ENCODE measurements at regions not wholly inside any gene's neighbourhood (a gene's known extent, or its start where the extent isn't known, plus 50 kb on each side); places are given as distances from the start of the nearest gene placed in this dataset.

GRCh38 chr13:108142702-108143436 is 72.5 kb downstream of the LIG4 start:
- H4K8ac ChIP-seq (ENCODE audit: low read length) = no peak overlapping the region
- H2AFZ ChIP-seq (ENCODE audit: low read depth, low read length) = no peak overlapping the region
- no peaks in the 10 kb centered on the region for H3K36me3 ChIP-seq (ENCODE audit: control insufficient read depth in 1 of 2, insufficient read depth in 2 of 2, low read depth in 1 of 2, low read length in 2 of 2)
- no peak overlapping the region for H3K9ac ChIP-seq (ENCODE audit: low read length)
- H3K27me3 ChIP-seq (ENCODE audit: control insufficient read depth in 1 of 2, insufficient read depth in 1 of 2, low read length in 2 of 2) = peaks cover 0 to 4% of the 10 kb centered on the region in 2 experiments
- H2BK12ac ChIP-seq (ENCODE audit: low read length in 2 of 2) = no peak overlapping the region
- no peak overlapping the region for H3K27ac ChIP-seq (ENCODE audit: low read length, poor library complexity, severe bottlenecking)
- H3K4ac ChIP-seq (ENCODE audit: low read depth in 1 of 2, low read length in 2 of 2) = no peak overlapping the region
- no peak overlapping the region for H3K4me2 ChIP-seq (ENCODE audit: low read length, poor library complexity, severe bottlenecking)
- H4K91ac ChIP-seq (ENCODE audit: low read length) = no peak overlapping the region
- H3K9me3 ChIP-seq (ENCODE audit: control insufficient read depth, low read length) = no peaks in the 10 kb centered on the region
- no peaks in the 10 kb centered on the region for H3K79me1 ChIP-seq (replicated peaks; ENCODE audit: low read length, poor library complexity, severe bottlenecking)
- no peak overlapping the region for H2BK5ac ChIP-seq (ENCODE audit: low read depth, low read length, poor library complexity, severe bottlenecking)
- WGBS = 40% methylated on average over 2 of the region's 4 CpGs
- H2AK5ac ChIP-seq (ENCODE audit: low read length, severe bottlenecking) = no peak overlapping the region
- no peak overlapping the region for H3K4me3 ChIP-seq (ENCODE audit: insufficient read depth in 1 of 2, low read depth in 1 of 2, low read length in 2 of 2)
- H2BK120ac ChIP-seq (ENCODE audit: low read depth, low read length) = no peak overlapping the region
- H3K23ac ChIP-seq (ENCODE audit: low read length in 2 of 2) = no peak overlapping the region
- no peak for DNase-seq
- no peak overlapping the region for H2BK15ac ChIP-seq (ENCODE audit: low read depth, poor library complexity, severe bottlenecking)
- H3K18ac ChIP-seq (ENCODE audit: low read depth in 1 of 2, low read length in 2 of 2) = no peak overlapping the region
- no peaks in the 10 kb centered on the region for H3K4me1 ChIP-seq (ENCODE audit: control insufficient read depth, insufficient read depth, low read depth, low read length)
- no peak overlapping the region for H3K14ac ChIP-seq (ENCODE audit: low read length in 2 of 2)

DNA sequence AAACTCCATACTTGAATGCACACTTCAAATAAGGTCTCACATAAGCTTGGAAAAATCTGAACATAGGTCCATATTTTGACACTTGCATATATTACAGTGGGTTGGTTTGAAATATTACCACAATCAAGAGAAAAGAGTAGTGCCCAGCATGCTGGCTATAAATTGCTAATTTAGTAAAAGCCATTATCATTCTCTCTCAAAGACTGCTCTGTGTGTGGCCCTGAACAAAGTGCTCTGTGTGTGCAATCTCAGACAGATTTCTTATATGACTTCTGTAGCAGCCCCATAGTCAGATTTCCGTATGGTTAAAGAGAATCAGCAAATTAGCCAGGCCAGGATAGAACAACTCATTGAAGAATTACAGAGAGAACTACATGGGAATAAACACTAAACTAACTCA is 78.2 kb downstream of the LIG4 start:
- no peak overlapping the region for H2BK120ac ChIP-seq (ENCODE audit: low read depth, low read length)
- no peak overlapping the region for H3K4ac ChIP-seq (ENCODE audit: low read depth in 1 of 2, low read length in 2 of 2)
- no peak for DNase-seq
- 100% methylated on average over 1 of the region's 1 CpG for WGBS
- no peaks in the 10 kb centered on the region for H3K27me3 ChIP-seq (ENCODE audit: control insufficient read depth in 1 of 2, insufficient read depth in 1 of 2, low read length in 2 of 2)
- no peaks in the 10 kb centered on the region for H3K36me3 ChIP-seq (ENCODE audit: control insufficient read depth in 1 of 2, insufficient read depth in 2 of 2, low read depth in 1 of 2, low read length in 2 of 2)
- no peak overlapping the region for H2BK12ac ChIP-seq (ENCODE audit: low read length in 2 of 2)
- H3K9ac ChIP-seq (ENCODE audit: low read length) = no peak overlapping the region
- H2BK15ac ChIP-seq (ENCODE audit: low read depth, poor library complexity, severe bottlenecking) = no peak overlapping the region
- H2BK5ac ChIP-seq (ENCODE audit: low read depth, low read length, poor library complexity, severe bottlenecking) = no peak overlapping the region
- no peak overlapping the region for H4K8ac ChIP-seq (ENCODE audit: low read length)
- H3K4me2 ChIP-seq (ENCODE audit: low read length, poor library complexity, severe bottlenecking) = no peak overlapping the region
- H2AFZ ChIP-seq (ENCODE audit: low read depth, low read length) = no peak overlapping the region
- H2AK5ac ChIP-seq (ENCODE audit: low read length, severe bottlenecking) = no peak overlapping the region
- no peaks in the 10 kb centered on the region for H3K4me1 ChIP-seq (ENCODE audit: control insufficient read depth, insufficient read depth, low read depth, low read length)
- H3K14ac ChIP-seq (ENCODE audit: low read length in 2 of 2) = no peak overlapping the region
- H3K27ac ChIP-seq (ENCODE audit: low read length, poor library complexity, severe bottlenecking) = no peak overlapping the region
- H3K18ac ChIP-seq (ENCODE audit: low read depth in 1 of 2, low read length in 2 of 2) = no peak overlapping the region
- H3K23ac ChIP-seq (ENCODE audit: low read length in 2 of 2) = no peak overlapping the region
- no peaks in the 10 kb centered on the region for H3K9me3 ChIP-seq (ENCODE audit: control insufficient read depth, low read length)
- no peaks in the 10 kb centered on the region for H3K79me1 ChIP-seq (replicated peaks; ENCODE audit: low read length, poor library complexity, severe bottlenecking)
- H4K91ac ChIP-seq (ENCODE audit: low read length) = no peak overlapping the region
- H3K4me3 ChIP-seq (ENCODE audit: insufficient read depth in 1 of 2, low read depth in 1 of 2, low read length in 2 of 2) = no peak overlapping the region

DNA sequence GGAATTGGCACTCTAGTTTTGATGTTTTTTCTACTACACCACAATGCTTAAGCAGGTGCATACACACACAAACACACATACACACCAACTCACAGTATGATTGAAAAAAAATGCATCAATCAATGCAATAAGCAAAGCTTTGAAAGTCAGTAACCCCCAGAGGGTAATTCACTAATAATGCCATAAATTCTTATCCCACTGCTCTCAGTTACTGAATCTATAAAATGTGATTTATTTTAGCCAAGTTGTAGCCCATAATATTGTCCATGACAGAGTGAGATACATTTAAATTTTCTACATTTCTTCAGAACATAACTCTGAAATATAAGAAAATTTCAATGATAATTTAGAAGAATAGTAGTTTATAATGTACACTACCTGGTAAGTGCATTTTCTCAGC is 87.9 kb downstream of the LIG4 start:
- H2BK5ac ChIP-seq (ENCODE audit: low read depth, low read length, poor library complexity, severe bottlenecking) = no peak overlapping the region
- H3K14ac ChIP-seq (ENCODE audit: low read length in 2 of 2) = no peak overlapping the region
- H3K4me1 ChIP-seq (ENCODE audit: control insufficient read depth, insufficient read depth, low read depth, low read length) = no peaks in the 10 kb centered on the region
- no peak overlapping the region for H4K8ac ChIP-seq (ENCODE audit: low read length)
- no peak overlapping the region for H3K4me3 ChIP-seq (ENCODE audit: insufficient read depth in 1 of 2, low read depth in 1 of 2, low read length in 2 of 2)
- H2BK120ac ChIP-seq (ENCODE audit: low read depth, low read length) = no peak overlapping the region
- H3K36me3 ChIP-seq (ENCODE audit: control insufficient read depth in 1 of 2, insufficient read depth in 2 of 2, low read depth in 1 of 2, low read length in 2 of 2) = no peaks in the 10 kb centered on the region
- H3K9ac ChIP-seq (ENCODE audit: low read length) = no peak overlapping the region
- H3K18ac ChIP-seq (ENCODE audit: low read depth in 1 of 2, low read length in 2 of 2) = no peak overlapping the region
- DNase-seq = no peak
- H2BK12ac ChIP-seq (ENCODE audit: low read length in 2 of 2) = no peak overlapping the region
- H4K91ac ChIP-seq (ENCODE audit: low read length) = no peak overlapping the region
- H3K23ac ChIP-seq (ENCODE audit: low read length in 2 of 2) = no peak overlapping the region
- H3K27ac ChIP-seq (ENCODE audit: low read length, poor library complexity, severe bottlenecking) = no peak overlapping the region
- H3K4ac ChIP-seq (ENCODE audit: low read depth in 1 of 2, low read length in 2 of 2) = no peak overlapping the region
- no peak overlapping the region for H2BK15ac ChIP-seq (ENCODE audit: low read depth, poor library complexity, severe bottlenecking)
- no peaks in the 10 kb centered on the region for H3K27me3 ChIP-seq (ENCODE audit: control insufficient read depth in 1 of 2, insufficient read depth in 1 of 2, low read length in 2 of 2)
- no peaks in the 10 kb centered on the region for H3K9me3 ChIP-seq (ENCODE audit: control insufficient read depth, low read length)
- no peak overlapping the region for H2AK5ac ChIP-seq (ENCODE audit: low read length, severe bottlenecking)
- no peak overlapping the region for H3K4me2 ChIP-seq (ENCODE audit: low read length, poor library complexity, severe bottlenecking)
- H2AFZ ChIP-seq (ENCODE audit: low read depth, low read length) = no peak overlapping the region
- H3K79me1 ChIP-seq (replicated peaks; ENCODE audit: low read length, poor library complexity, severe bottlenecking) = no peaks in the 10 kb centered on the region

DNA sequence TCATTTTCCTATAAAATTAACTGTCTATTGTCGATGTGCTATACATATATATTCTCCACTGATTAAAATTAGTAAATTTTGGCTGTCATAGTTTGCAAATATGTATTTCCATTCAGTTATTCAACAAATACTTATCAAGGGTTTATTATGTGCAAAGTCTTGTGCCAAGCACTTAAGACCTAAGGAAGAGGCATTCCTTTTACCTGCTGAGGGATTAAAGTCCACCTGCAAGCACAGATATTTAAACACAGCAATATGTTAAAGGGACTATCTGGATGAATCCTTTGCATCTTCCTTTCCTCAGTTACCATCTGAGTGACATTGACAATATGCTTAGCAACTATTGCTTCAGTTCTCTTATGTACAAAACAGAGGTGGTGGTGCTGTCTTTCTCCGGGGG is 89.3 kb downstream of the LIG4 start:
- no peak overlapping the region for H2BK5ac ChIP-seq (ENCODE audit: low read depth, low read length, poor library complexity, severe bottlenecking)
- no peaks in the 10 kb centered on the region for H3K36me3 ChIP-seq (ENCODE audit: control insufficient read depth in 1 of 2, insufficient read depth in 2 of 2, low read depth in 1 of 2, low read length in 2 of 2)
- H4K91ac ChIP-seq (ENCODE audit: low read length) = no peak overlapping the region
- no peaks in the 10 kb centered on the region for H3K4me1 ChIP-seq (ENCODE audit: control insufficient read depth, insufficient read depth, low read depth, low read length)
- no peak overlapping the region for H2BK15ac ChIP-seq (ENCODE audit: low read depth, poor library complexity, severe bottlenecking)
- no peak overlapping the region for H3K9ac ChIP-seq (ENCODE audit: low read length)
- H4K8ac ChIP-seq (ENCODE audit: low read length) = no peak overlapping the region
- no peak overlapping the region for H3K18ac ChIP-seq (ENCODE audit: low read depth in 1 of 2, low read length in 2 of 2)
- no peaks in the 10 kb centered on the region for H3K79me1 ChIP-seq (replicated peaks; ENCODE audit: low read length, poor library complexity, severe bottlenecking)
- no peak overlapping the region for H3K4me2 ChIP-seq (ENCODE audit: low read length, poor library complexity, severe bottlenecking)
- H2BK120ac ChIP-seq (ENCODE audit: low read depth, low read length) = no peak overlapping the region
- H3K27me3 ChIP-seq (ENCODE audit: control insufficient read depth in 1 of 2, insufficient read depth in 1 of 2, low read length in 2 of 2) = no peaks in the 10 kb centered on the region
- H3K4me3 ChIP-seq (ENCODE audit: insufficient read depth in 1 of 2, low read depth in 1 of 2, low read length in 2 of 2) = no peak overlapping the region
- H3K9me3 ChIP-seq (ENCODE audit: control insufficient read depth, low read length) = no peaks in the 10 kb centered on the region
- H3K23ac ChIP-seq (ENCODE audit: low read length in 2 of 2) = no peak overlapping the region
- no peak overlapping the region for H3K4ac ChIP-seq (ENCODE audit: low read depth in 1 of 2, low read length in 2 of 2)
- no peak overlapping the region for H2BK12ac ChIP-seq (ENCODE audit: low read length in 2 of 2)
- DNase-seq = no peak
- 88% methylated on average over 1 of the region's 2 CpGs for WGBS
- H3K27ac ChIP-seq (ENCODE audit: low read length, poor library complexity, severe bottlenecking) = no peak overlapping the region
- no peak overlapping the region for H3K14ac ChIP-seq (ENCODE audit: low read length in 2 of 2)
- no peak overlapping the region for H2AFZ ChIP-seq (ENCODE audit: low read depth, low read length)
- H2AK5ac ChIP-seq (ENCODE audit: low read length, severe bottlenecking) = no peak overlapping the region

Measured in mesenchymal stem cell (in vitro differentiated cells and primary cell).